Esophagus squamous epithelium (tissue), 5 donors: ENCODE measurements at regions not wholly inside any gene's neighbourhood (a gene's known extent, or its start where the extent isn't known, plus 50 kb on each side); places are given as distances from the start of the nearest gene placed in this dataset.

Source experiments
- DNase-seq: peaks from one replicate; lab custom pipeline; 2025; lab: John Stamatoyannopoulos, UW
- H3K27ac ChIP-seq, 4 donors: fragments of 200-600 bp; sonication (generic); one replicate each; pipeline ENCODE4 v1.5.1; 2016 to 2019; ENCODE audit warnings: mild to moderate bottlenecking in 1 of 4
- H3K27me3 ChIP-seq, 4 donors: fragments of 200-600 bp; sonication (generic); 1 replicate in 3 of 4; 2 replicates in 1 of 4; pipeline versions ENCODE4 v1.5.1 to v1.6.0; 2017 to 2021; ENCODE audit warnings: antibody characterized with exemption in 1 of 4
- H3K36me3 ChIP-seq, 3 donors: fragments of 200-600 bp; sonication (generic); one replicate each; pipeline ENCODE4 v1.5.1; 2016 to 2019
- H3K4me1 ChIP-seq, 3 donors: fragments of 200-600 bp; sonication (generic); one replicate each; pipeline ENCODE4 v1.5.1; 2017 to 2019
- H3K4me3 ChIP-seq, 4 donors: fragments of 200-600 bp; sonication (generic); 1 replicate in 3 of 4; 2 replicates in 1 of 4; pipeline ENCODE4 v1.5.1; 2016 to 2019; ENCODE audit warnings: mild to moderate bottlenecking in 2 of 4, moderate library complexity in 1 of 4
- H3K9me3 ChIP-seq, 3 donors: fragments of 200-600 bp; sonication (generic); one replicate each; pipeline ENCODE4 v1.5.1; 2016 to 2019
- CTCF ChIP-seq, 6 experiments: fragments of 450-650 bp in 4 of 6; fragments of 200-600 bp in 2 of 6; sonication (generic) in 2 of 6; IDR thresholded peaks; one replicate each; pipeline ENCODE4 v1.5.1; 2016 to 2019; ENCODE audit warnings: antibody characterized with exemption in 6 of 6, mild to moderate bottlenecking in 4 of 6, moderate library complexity in 4 of 6
- POLR2A ChIP-seq, 4 donors: fragments of 450-650 bp; IDR thresholded peaks; one replicate each; pipeline ENCODE4 v1.6.1; 2017; ENCODE audit warnings: antibody characterized with exemption in 4 of 4, mild to moderate bottlenecking in 4 of 4, moderate library complexity in 3 of 4
- WGBS, 2 donors: methylation state at CpG; one replicate each; pipeline ENCODE4 v1.1.5; 2018; 5-methylcytosine and 5-hydroxymethylcytosine counted together
- intact Hi-C: fragments of 100-400 bp; cut with DNase I; formaldehyde crosslinking; loops from one replicate; pipeline ENCODE4 v1.15.0; 2022
- donor health status: DM: yes; HTN: yes; CAD: no.

DNA sequence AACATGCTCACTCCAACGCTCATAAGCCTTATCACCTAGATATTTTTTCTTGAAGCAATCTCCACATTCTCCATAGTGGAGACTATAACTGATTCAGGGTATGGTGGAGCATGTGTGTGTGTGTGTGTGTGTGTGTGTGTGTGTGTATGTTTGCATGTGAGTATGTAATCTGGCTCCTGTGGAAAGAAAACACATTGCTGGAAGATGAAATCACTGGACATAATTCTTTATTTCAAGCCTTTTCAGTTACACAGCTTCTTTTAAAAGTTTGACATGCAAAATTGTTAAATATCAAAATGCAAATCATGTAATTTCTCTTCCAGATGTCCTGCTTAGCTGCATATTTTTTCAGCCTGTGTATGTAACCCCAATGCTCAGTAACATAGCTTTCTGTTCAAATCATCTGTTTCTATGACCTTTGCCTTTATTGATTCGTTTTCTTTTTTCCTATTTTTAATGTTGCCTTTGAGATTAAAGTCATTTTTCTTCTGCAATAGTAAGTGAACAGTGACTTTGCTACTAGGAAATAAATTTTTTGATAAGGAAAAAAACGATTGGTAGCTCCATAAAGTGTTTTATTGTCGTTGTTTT lies 80.5 kb upstream of the BTG1 start:
- H3K9me3 ChIP-seq, result no peaks in the 10 kb centered on the region
- peaks cover 4 to 27% (median 5%) of the 10 kb centered on the region in 3 donors for H3K4me1 ChIP-seq
- H3K36me3 ChIP-seq, result no peaks in the 10 kb centered on the region
- no peaks in the 10 kb centered on the region for H3K27me3 ChIP-seq
- no peak overlapping the region for H3K27ac ChIP-seq
- 72 to 76% methylated on average over 4 of the region's 4 CpGs for WGBS, 2 donors
- no peak for DNase-seq
- intact Hi-C loops, result no loop called here
- TF ChIP-seq POLR2A (IDR thresholded peaks at IDR 0.05), result no peak
- no peak for TF ChIP-seq CTCF (IDR thresholded peaks at IDR 0.05)
- H3K4me3 ChIP-seq, result no peak overlapping the region

GRCh38 chr12:92224685-92225331 lies 79.2 kb upstream of the BTG1 start:
- no peak overlapping the region for H3K4me3 ChIP-seq
- 41 to 57% methylated on average over 6 of the region's 6 CpGs for WGBS, 2 donors
- peak overlapping the region in 3 of 4 donors; percentile 1 to 26 (median 26) for H3K27ac ChIP-seq
- H3K27me3 ChIP-seq, result no peaks in the 10 kb centered on the region
- no peaks in the 10 kb centered on the region for H3K36me3 ChIP-seq
- intact Hi-C loops, result no loop called here
- H3K9me3 ChIP-seq, result no peaks in the 10 kb centered on the region
- TF ChIP-seq POLR2A (IDR thresholded peaks at IDR 0.05) (no peak), CTCF (IDR thresholded peaks at IDR 0.05) (no peak)
- no peak for DNase-seq
- H3K4me1 ChIP-seq, result peaks cover 4 to 27% (median 5%) of the 10 kb centered on the region in 3 donors

DNA sequence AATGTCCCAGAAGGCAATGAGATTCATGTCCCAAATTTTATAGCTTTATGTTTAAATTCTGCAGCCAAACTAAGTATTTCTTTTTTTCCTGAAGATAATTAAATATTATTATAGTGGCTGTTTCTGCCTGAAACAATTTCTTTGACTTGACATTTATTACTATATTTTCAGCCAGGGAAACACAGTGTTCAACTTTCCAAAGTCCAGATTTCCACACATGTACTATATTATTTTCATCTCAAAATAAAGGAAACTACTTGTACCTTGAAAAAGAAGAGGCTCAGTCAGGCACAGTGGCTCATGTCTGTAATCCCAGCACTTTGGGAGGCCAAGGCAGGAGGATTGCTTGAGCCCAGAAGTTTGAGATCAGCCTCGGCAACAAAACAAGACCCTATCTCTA lies 77.8 kb upstream of the BTG1 start:
- Histone ChIP-seq H3K4me3 (no peak overlapping the region), H3K27ac (no peak overlapping the region), H3K27me3 (no peaks in the 10 kb centered on the region), H3K9me3 (no peaks in the 10 kb centered on the region), H3K36me3 (no peaks in the 10 kb centered on the region), H3K4me1 (peaks cover 4 to 32% (median 5%) of the 10 kb centered on the region in 3 donors)
- TF ChIP-seq POLR2A (IDR thresholded peaks at IDR 0.05), result no peak
- TF ChIP-seq CTCF (IDR thresholded peaks at IDR 0.05), result no peak
- 86 to 90% methylated on average over 1 of the region's 1 CpG for WGBS, 2 donors
- DNase-seq, result no peak
- intact Hi-C loops, result no loop called here

DNA sequence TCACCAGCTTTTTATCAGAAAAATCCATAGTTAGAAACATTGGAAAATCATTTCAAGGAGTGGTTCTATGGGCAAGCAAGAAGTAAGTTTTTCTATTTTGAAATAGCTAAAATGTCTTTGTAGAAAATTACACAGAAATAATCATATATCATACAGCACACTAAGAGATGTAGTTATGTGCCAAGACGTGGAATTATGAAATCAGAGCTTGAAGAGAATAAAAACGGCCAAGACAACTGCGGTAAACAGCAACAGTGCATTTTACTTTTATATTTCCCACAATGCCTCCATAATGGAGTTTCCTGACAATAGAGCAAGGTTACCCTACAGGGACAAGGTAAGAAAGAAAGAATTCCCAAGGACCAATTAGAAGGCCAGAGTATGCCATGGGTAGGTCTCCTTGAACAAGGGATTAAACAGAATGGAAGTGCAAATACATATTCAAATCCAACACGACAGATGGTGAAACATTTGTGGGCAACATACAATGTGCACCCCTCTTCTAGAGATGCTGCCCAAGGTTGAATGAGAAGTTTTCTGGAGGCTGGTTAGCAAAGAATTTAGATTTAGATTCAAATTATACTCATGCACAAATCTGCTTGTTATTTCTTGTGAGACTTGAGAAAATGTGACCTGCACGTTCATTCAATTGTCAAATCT lies 76.1 kb upstream of the BTG1 start:
- Histone ChIP-seq H3K4me1 (peaks cover 4 to 37% (median 5%) of the 10 kb centered on the region in 3 donors), H3K4me3 (no peak overlapping the region), H3K36me3 (no peaks in the 10 kb centered on the region), H3K27me3 (no peaks in the 10 kb centered on the region), H3K9me3 (no peaks in the 10 kb centered on the region), H3K27ac (no peak overlapping the region)
- TF ChIP-seq CTCF (IDR thresholded peaks at IDR 0.05) (no peak), POLR2A (IDR thresholded peaks at IDR 0.05) (no peak)
- DNase-seq, result no peak
- WGBS, 2 donors, result 76 to 81% methylated on average over 5 of the region's 5 CpGs
- intact Hi-C loops, result no loop called here
